Endothelial cell of umbilical vein (primary cell): ENCODE measurements at regions not wholly inside any gene's neighbourhood (a gene's known extent, or its start where the extent isn't known, plus 50 kb on each side); places are given as distances from the start of the nearest gene placed in this dataset.

Experiments used
- BruUV-seq: library from RNA; stranded (reverse); fragments of 400-500 nt; replicated peaks from 2 replicates; lab custom pipeline; 2021; lab: Mats Ljungman, UMichigan
- CTCF ChIA-PET: fragments of 300-600, 350-600 bp; sonication (Branson Sonifier 250); formaldehyde crosslinking; loops from one replicate; lab custom pipeline; 2021; ENCODE audit warnings: antibody characterized with exemption, inconsistent platforms; lab: Charles Lee
- POLR2A ChIA-PET: fragments of 300-600, 350-600 bp; sonication (Branson Sonifier 250); formaldehyde crosslinking; loops from one replicate; lab custom pipeline; 2021; ENCODE audit warnings: antibody characterized with exemption, inconsistent platforms; lab: Charles Lee
- DNase-seq: peaks from one replicate; pipeline ENCODE4 v3.0.0-alpha.2; 2011; ENCODE audit warnings: low read depth, low spot score
- FAIRE-seq: peaks from 2 replicates; lab custom pipeline; 2011; peaks lifted over from hg19 to GRCh38; lab: Jason Lieb, UNC
- H2AFZ ChIP-seq: 2 replicates; pipeline ENCODE4 v1.6.0; 2012; ENCODE audit warnings: low read depth, low read length, control low read depth, inconsistent platforms
- H3K27ac ChIP-seq: 2 replicates; pipeline ENCODE4 v1.5.1; 2011; ENCODE audit warnings: low read depth, mild to moderate bottlenecking, control low read depth, low read length, moderate library complexity; ENCODE audit not compliant: insufficient read depth
- H3K27me3 ChIP-seq, 2 experiments: 2 replicates each; pipeline versions ENCODE4 v1.6.0 to v1.6.1; 2011; ENCODE audit warnings: low read length in 2 of 2, mixed read lengths in 1 of 2; ENCODE audit not compliant: control insufficient read depth in 2 of 2, insufficient read depth in 2 of 2
- H3K36me3 ChIP-seq, 2 experiments: 2 replicates in 1 of 2; 3 replicates in 1 of 2; pipeline ENCODE4 v1.5.1; 2011; ENCODE audit warnings: low read length in 2 of 2, mild to moderate bottlenecking in 1 of 2, moderate library complexity in 1 of 2; ENCODE audit not compliant: control insufficient read depth in 2 of 2, insufficient read depth in 2 of 2; ENCODE audit errors: extremely low read depth in 1 of 2
- H3K4me1 ChIP-seq: 3 replicates; pipeline ENCODE4 v1.5.1; 2011; ENCODE audit warnings: mild to moderate bottlenecking, low read length; ENCODE audit not compliant: control insufficient read depth, insufficient read depth; ENCODE audit errors: extremely low read depth
- H3K4me2 ChIP-seq: 2 replicates; pipeline ENCODE4 v1.6.1; 2011; ENCODE audit warnings: low read length, control low read depth, mixed read lengths; ENCODE audit not compliant: insufficient read depth
- H3K4me3 ChIP-seq, 3 experiments: fragments of 200-600 bp in 1 of 3; sonication (generic), shearing (Covaris generic) in 1 of 3; replicated peaks in 1 of 3; 2 replicates each; pipeline ENCODE4 v1.5.1; 2011 to 2016; ENCODE audit warnings: control low read depth in 3 of 3, low read length in 3 of 3, mild to moderate bottlenecking in 2 of 3, inconsistent platforms in 1 of 3, low read depth in 1 of 3, moderate library complexity in 1 of 3; ENCODE audit not compliant: insufficient read depth in 1 of 3
- H3K79me2 ChIP-seq: 2 replicates; pipeline ENCODE4 v1.6.0; 2012; ENCODE audit warnings: low read length, inconsistent platforms; ENCODE audit not compliant: control insufficient read depth, insufficient read depth
- H3K9ac ChIP-seq: replicated peaks from 2 replicates; pipeline ENCODE3; 2011; ENCODE audit warnings: low read length, control low read depth; ENCODE audit not compliant: insufficient read depth; ENCODE audit errors: extremely low read depth
- H3K9me1 ChIP-seq: replicated peaks from 3 replicates; pipeline ENCODE4 v1.6.0; 2011; ENCODE audit warnings: mild to moderate bottlenecking, low read length; ENCODE audit not compliant: control insufficient read depth, insufficient read depth; ENCODE audit errors: extremely low read depth
- H3K9me3 ChIP-seq: replicated peaks from 2 replicates; pipeline ENCODE4 v1.5.1; 2012; ENCODE audit warnings: low read length, inconsistent platforms; ENCODE audit not compliant: control insufficient read depth, insufficient read depth
- H4K20me1 ChIP-seq: replicated peaks from 2 replicates; pipeline ENCODE3; 2011; ENCODE audit warnings: mild to moderate bottlenecking, low read length; ENCODE audit not compliant: control insufficient read depth, insufficient read depth; ENCODE audit errors: extremely low read depth
- EZH2 ChIP-seq: IDR thresholded peaks from 2 replicates; pipeline ENCODE4 v1.6.1; 2012; ENCODE audit warnings: borderline replicate concordance, low read depth, mild to moderate bottlenecking, moderate library complexity, low read length, inconsistent platforms; ENCODE audit not compliant: severe bottlenecking
- FOS ChIP-seq: IDR thresholded peaks from 2 replicates; pipeline ENCODE4 v1.6.1; 2011; ENCODE audit warnings: mild to moderate bottlenecking, low read length, moderate library complexity, borderline replicate concordance; ENCODE audit not compliant: insufficient read depth
- GATA2 ChIP-seq: IDR thresholded peaks from 2 replicates; pipeline ENCODE4 v1.7.0; 2011; ENCODE audit warnings: low read depth, mild to moderate bottlenecking, moderate library complexity, mixed read lengths, low read length; ENCODE audit not compliant: insufficient read length, insufficient read depth
- JUN ChIP-seq: IDR thresholded peaks from 2 replicates; pipeline ENCODE4 v1.6.1; 2011; ENCODE audit warnings: borderline replicate concordance, low read depth; ENCODE audit not compliant: insufficient read length, insufficient read depth
- MYC ChIP-seq: IDR thresholded peaks from one replicate; pipeline ENCODE4 v1.6.1; 2011; ENCODE audit warnings: mild to moderate bottlenecking, low read depth, low read length
- POLR2A ChIP-seq: IDR thresholded peaks from 2 replicates; pipeline ENCODE4 v1.6.1; 2012; ENCODE audit warnings: low read depth, mild to moderate bottlenecking, control low read depth, low read length
- POLR2AphosphoS5 ChIP-seq: IDR thresholded peaks from 2 replicates; pipeline ENCODE4 v1.6.1; 2012; ENCODE audit warnings: low read depth, mild to moderate bottlenecking, control low read depth, low read length, moderate library complexity; ENCODE audit not compliant: insufficient read depth
- dilution Hi-C: fragments of 300-500 bp; cut with MboI; formaldehyde crosslinking; loops from one replicate; pipeline ENCODE4 v1.15.0; 2019; ENCODE audit warnings: low sequenced_read_pairs; ENCODE audit not compliant: extremely low pct_ligation_motif_present
- intact Hi-C: fragments of 100-400 bp; cut with micrococcal nuclease; formaldehyde crosslinking; loops from one replicate; pipeline ENCODE4 v1.10.0; 2022
- TF ChIP-seq, protein P1 (sequence below): IDR thresholded peaks from 2 replicates; pipeline ENCODE4 v1.6.1; 2011; ENCODE audit not compliant: insufficient read depth, insufficient read length
- TF ChIP-seq, protein P2 (sequence below), 2 donors: IDR thresholded peaks; 1 replicate in 1 of 2; 2 replicates in 1 of 2; pipeline ENCODE4 v1.5.1; 2011; ENCODE audit warnings: low read length in 2 of 2, mild to moderate bottlenecking in 2 of 2, moderate library complexity in 2 of 2, control low read depth in 1 of 2, inconsistent platforms in 1 of 2, low read depth in 1 of 2; ENCODE audit not compliant: insufficient read depth in 1 of 2; ENCODE audit errors: extremely low read depth in 1 of 2

DNA sequence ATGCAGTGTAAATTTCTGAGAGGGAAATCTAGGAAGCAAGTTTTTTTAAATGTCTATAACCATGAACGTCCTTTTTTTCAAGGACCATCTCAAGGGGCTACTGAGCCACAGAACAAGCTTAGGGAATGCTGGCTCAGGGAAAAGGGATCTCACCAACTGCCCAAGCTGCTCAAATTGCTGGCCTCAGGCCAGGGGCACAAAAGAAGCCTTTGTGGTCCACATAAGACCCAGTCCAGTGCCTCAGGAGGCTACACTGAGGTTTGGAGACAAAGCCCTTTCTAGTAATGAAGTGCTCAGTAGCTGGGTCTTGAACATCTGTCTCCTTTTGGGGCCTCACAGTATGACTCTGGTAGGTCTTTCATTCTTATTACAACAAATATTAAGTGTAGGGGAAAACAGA, 305.5 kb downstream of the RAB28 start:
- DNase-seq (no peak), FAIRE-seq (no peak)
- Histone ChIP-seq H4K20me1 (no peaks in the 10 kb centered on the region), H3K9me1 (no peaks in the 10 kb centered on the region), H3K36me3 (no peaks in the 10 kb centered on the region), H3K9ac (no peak overlapping the region), H3K79me2 (no peaks in the 10 kb centered on the region), H3K27ac (no peak overlapping the region), H3K27me3 (no peaks in the 10 kb centered on the region), H3K9me3 (peaks cover 4% of the 10 kb centered on the region), H3K4me2 (no peak overlapping the region), H3K4me1 (no peaks in the 10 kb centered on the region), H3K4me3 (no peak overlapping the region), H2AFZ (no peak overlapping the region)
- CTCF ChIA-PET = no interaction called here
- dilution Hi-C loops (no loop called here), intact Hi-C loops (no loop called here)
- POLR2A ChIA-PET = no interaction called here
- no TSS peak for BruUV-seq
- TF ChIP-seq FOS = no peak
- TF ChIP-seq JUN = no peak
- TF ChIP-seq, protein P1, sequence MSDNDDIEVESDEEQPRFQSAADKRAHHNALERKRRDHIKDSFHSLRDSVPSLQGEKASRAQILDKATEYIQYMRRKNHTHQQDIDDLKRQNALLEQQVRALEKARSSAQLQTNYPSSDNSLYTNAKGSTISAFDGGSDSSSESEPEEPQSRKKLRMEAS = no peak
- TF ChIP-seq, protein P2, sequence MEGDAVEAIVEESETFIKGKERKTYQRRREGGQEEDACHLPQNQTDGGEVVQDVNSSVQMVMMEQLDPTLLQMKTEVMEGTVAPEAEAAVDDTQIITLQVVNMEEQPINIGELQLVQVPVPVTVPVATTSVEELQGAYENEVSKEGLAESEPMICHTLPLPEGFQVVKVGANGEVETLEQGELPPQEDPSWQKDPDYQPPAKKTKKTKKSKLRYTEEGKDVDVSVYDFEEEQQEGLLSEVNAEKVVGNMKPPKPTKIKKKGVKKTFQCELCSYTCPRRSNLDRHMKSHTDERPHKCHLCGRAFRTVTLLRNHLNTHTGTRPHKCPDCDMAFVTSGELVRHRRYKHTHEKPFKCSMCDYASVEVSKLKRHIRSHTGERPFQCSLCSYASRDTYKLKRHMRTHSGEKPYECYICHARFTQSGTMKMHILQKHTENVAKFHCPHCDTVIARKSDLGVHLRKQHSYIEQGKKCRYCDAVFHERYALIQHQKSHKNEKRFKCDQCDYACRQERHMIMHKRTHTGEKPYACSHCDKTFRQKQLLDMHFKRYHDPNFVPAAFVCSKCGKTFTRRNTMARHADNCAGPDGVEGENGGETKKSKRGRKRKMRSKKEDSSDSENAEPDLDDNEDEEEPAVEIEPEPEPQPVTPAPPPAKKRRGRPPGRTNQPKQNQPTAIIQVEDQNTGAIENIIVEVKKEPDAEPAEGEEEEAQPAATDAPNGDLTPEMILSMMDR (IDR thresholded peaks at IDR 0.05; ENCODE audit: extremely low read depth in 1 of 2, insufficient read depth in 1 of 2, low read depth in 1 of 2, low read length in 2 of 2) = no peak
- no peak for TF ChIP-seq GATA2
- no peak for TF ChIP-seq POLR2A
- no peak for TF ChIP-seq EZH2
- TF ChIP-seq MYC = no peak
- TF ChIP-seq POLR2AphosphoS5 = no peak
